WERI-Rb-1 (cell line): ENCODE measurements at regions not wholly inside any gene's neighbourhood (a gene's known extent, or its start where the extent isn't known, plus 50 kb on each side); places are given as distances from the start of the nearest gene placed in this dataset.

ENCODE experiments used
- DNase-seq: peaks from one replicate; pipeline ENCODE4 v3.0.0-alpha.2; 2020
- H3K27ac ChIP-seq: fragments of 250-450 bp; sonication (Bioruptor Pico); 2 replicates; pipeline ENCODE4 v1.5.1; 2020; ENCODE audit warnings: mild to moderate bottlenecking, moderate library complexity
- H3K27me3 ChIP-seq: fragments of 250-450 bp; sonication (Bioruptor Pico); 2 replicates; pipeline ENCODE4 v1.5.1; 2021; ENCODE audit warnings: mild to moderate bottlenecking, low read depth, moderate library complexity; ENCODE audit not compliant: insufficient read depth, severe bottlenecking
- H3K36me3 ChIP-seq: fragments of 250-450 bp; sonication (Bioruptor Pico); 2 replicates; pipeline ENCODE4 v1.5.1; 2020; ENCODE audit warnings: mild to moderate bottlenecking, moderate library complexity
- H3K4me3 ChIP-seq: 2 replicates; pipeline ENCODE4 v1.5.1; 2011; ENCODE audit warnings: low read depth, mild to moderate bottlenecking, control low read depth, low read length
- H3K9me3 ChIP-seq: fragments of 250-450 bp; sonication (Bioruptor Pico); 2 replicates; pipeline ENCODE4 v1.5.1; 2021; ENCODE audit warnings: mild to moderate bottlenecking, moderate library complexity; ENCODE audit not compliant: severe bottlenecking
- TF ChIP-seq, protein P1 (sequence below): IDR thresholded peaks from 2 replicates; pipeline ENCODE4 v1.5.1; 2011; ENCODE audit warnings: low read depth, mild to moderate bottlenecking, control low read depth, inconsistent platforms, low read length

- no peaks in the 10 kb centered on the region for H3K9me3 ChIP-seq
Measured at GRCh38 chr4:134537701-134538100, 336.1 kb upstream of the PABPC4L start.

GRCh38 chr4:134533068-134533467 is 331.5 kb upstream of the PABPC4L start:
- no peak overlapping the region for H3K4me3 ChIP-seq
- DNase-seq, result no peak
- no peaks in the 10 kb centered on the region for H3K36me3 ChIP-seq
- peaks cover 4% of the 10 kb centered on the region for H3K9me3 ChIP-seq
- no peak overlapping the region for H3K27ac ChIP-seq
- TF ChIP-seq, protein P1, sequence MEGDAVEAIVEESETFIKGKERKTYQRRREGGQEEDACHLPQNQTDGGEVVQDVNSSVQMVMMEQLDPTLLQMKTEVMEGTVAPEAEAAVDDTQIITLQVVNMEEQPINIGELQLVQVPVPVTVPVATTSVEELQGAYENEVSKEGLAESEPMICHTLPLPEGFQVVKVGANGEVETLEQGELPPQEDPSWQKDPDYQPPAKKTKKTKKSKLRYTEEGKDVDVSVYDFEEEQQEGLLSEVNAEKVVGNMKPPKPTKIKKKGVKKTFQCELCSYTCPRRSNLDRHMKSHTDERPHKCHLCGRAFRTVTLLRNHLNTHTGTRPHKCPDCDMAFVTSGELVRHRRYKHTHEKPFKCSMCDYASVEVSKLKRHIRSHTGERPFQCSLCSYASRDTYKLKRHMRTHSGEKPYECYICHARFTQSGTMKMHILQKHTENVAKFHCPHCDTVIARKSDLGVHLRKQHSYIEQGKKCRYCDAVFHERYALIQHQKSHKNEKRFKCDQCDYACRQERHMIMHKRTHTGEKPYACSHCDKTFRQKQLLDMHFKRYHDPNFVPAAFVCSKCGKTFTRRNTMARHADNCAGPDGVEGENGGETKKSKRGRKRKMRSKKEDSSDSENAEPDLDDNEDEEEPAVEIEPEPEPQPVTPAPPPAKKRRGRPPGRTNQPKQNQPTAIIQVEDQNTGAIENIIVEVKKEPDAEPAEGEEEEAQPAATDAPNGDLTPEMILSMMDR, result no peak
- H3K27me3 ChIP-seq, result no peaks in the 10 kb centered on the region

More at GRCh38 chr4:134537701-134538100, 336.1 kb upstream of the PABPC4L start:
- DNase-seq, result no peak
- no peak overlapping the region for H3K4me3 ChIP-seq
- no peaks in the 10 kb centered on the region for H3K27me3 ChIP-seq
- no peaks in the 10 kb centered on the region for H3K36me3 ChIP-seq
- TF ChIP-seq, protein P1, result no peak
- H3K27ac ChIP-seq, result no peak overlapping the region

DNA sequence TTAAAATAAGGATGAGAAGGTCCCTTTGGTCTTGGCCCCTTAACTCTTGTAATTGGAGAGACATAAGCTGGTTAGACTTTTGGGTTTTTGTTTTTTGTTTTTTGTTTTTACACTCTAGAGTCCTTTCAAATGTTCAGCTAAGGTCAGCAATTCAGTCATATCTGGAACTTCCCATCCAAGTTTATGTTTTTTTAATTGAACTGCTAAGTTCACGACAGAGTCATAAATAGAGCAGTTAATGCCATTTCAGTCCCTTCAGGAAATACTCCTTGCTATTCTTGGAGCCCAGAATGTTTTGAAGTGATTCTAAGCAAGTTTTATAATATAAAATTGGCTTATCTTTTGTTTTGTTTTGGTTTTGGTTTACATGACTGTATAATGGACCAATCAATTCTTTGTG is 329.4 kb upstream of the PABPC4L start:
- Histone ChIP-seq H3K36me3 (no peaks in the 10 kb centered on the region), H3K9me3 (peaks cover 4% of the 10 kb centered on the region), H3K4me3 (no peak overlapping the region), H3K27me3 (no peaks in the 10 kb centered on the region), H3K27ac (no peak overlapping the region)
- TF ChIP-seq, protein P1, result no peak
- DNase-seq, result no peak

DNA sequence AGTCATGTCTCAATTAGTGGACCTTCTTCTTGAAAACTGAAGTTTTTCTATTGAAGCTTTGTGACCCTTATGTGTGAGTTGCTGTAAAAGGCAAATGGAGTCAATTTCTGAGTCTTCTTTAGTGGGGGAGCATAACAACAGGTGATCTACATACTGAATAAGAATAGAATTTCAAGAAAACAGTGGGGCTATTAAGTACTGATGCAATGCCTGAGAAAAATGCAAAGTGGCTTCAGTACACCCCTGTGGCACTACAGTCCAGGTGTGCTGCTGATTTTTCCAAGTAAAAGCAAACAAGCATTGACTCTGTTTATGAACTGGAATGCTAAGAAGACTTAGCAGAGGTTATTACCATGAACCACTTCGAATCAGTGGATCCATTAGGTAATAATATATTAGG is 328.0 kb upstream of the PABPC4L start:
- no peak overlapping the region for H3K27ac ChIP-seq
- H3K9me3 ChIP-seq, result peaks cover 4% of the 10 kb centered on the region
- no peaks in the 10 kb centered on the region for H3K36me3 ChIP-seq
- no peaks in the 10 kb centered on the region for H3K27me3 ChIP-seq
- H3K4me3 ChIP-seq, result no peak overlapping the region
- no peak for DNase-seq
- TF ChIP-seq, protein P1, result no peak

GRCh38 chr4:134518574-134519217 is 317.1 kb upstream of the PABPC4L start:
- H3K9me3 ChIP-seq, result no peaks in the 10 kb centered on the region
- DNase-seq, result no peak
- H3K4me3 ChIP-seq, result no peak overlapping the region
- H3K27ac ChIP-seq, result no peak overlapping the region
- TF ChIP-seq, protein P1, result no peak
- H3K27me3 ChIP-seq, result no peaks in the 10 kb centered on the region
- no peaks in the 10 kb centered on the region for H3K36me3 ChIP-seq

GRCh38 chr4:134510544-134510943 is 309.0 kb upstream of the PABPC4L start:
- no peaks in the 10 kb centered on the region for H3K36me3 ChIP-seq
- TF ChIP-seq, protein P1, result no peak
- H3K27me3 ChIP-seq, result no peaks in the 10 kb centered on the region

More at GRCh38 chr4:134510544-134510943, 309.0 kb upstream of the PABPC4L start:
- no peak for DNase-seq
- Histone ChIP-seq H3K9me3 (no peaks in the 10 kb centered on the region), H3K4me3 (no peak overlapping the region), H3K27ac (no peak overlapping the region)
